Trophoblast cell (in vitro differentiated cells and primary cell): ENCODE measurements at regions not wholly inside any gene's neighbourhood (a gene's known extent, or its start where the extent isn't known, plus 50 kb on each side); places are given as distances from the start of the nearest gene placed in this dataset.

Experiments used
- DNase-seq, 2 donors: peaks; one replicate each; pipeline ENCODE4 v3.0.0-alpha.2; 2016
- H2AFZ ChIP-seq: 2 replicates; pipeline ENCODE4 v1.6.1; 2013; ENCODE audit warnings: low read length, moderate library complexity, mild to moderate bottlenecking; ENCODE audit not compliant: insufficient read depth, poor library complexity
- H2AK5ac ChIP-seq: 2 replicates; pipeline ENCODE4 v1.6.1; 2013; ENCODE audit warnings: mild to moderate bottlenecking, low read length
- H2BK120ac ChIP-seq: 2 replicates; pipeline ENCODE4 v1.6.1; 2013; ENCODE audit warnings: low read length, mild to moderate bottlenecking, moderate library complexity; ENCODE audit not compliant: insufficient read depth, poor library complexity
- H2BK12ac ChIP-seq: 2 replicates; pipeline ENCODE4 v1.6.1; 2013; ENCODE audit warnings: mild to moderate bottlenecking, low read length, moderate library complexity
- H2BK5ac ChIP-seq: 2 replicates; pipeline ENCODE4 v1.6.1; 2013; ENCODE audit warnings: low read length, low read depth, moderate library complexity, mild to moderate bottlenecking; ENCODE audit not compliant: poor library complexity
- H3K14ac ChIP-seq: 2 replicates; pipeline ENCODE4 v1.6.1; 2013; ENCODE audit warnings: mild to moderate bottlenecking, low read length
- H3K18ac ChIP-seq: 2 replicates; pipeline ENCODE4 v1.6.1; 2013; ENCODE audit warnings: mild to moderate bottlenecking, low read length
- H3K23ac ChIP-seq: 2 replicates; pipeline ENCODE4 v1.6.1; 2013; ENCODE audit warnings: low read length
- H3K27ac ChIP-seq: 2 replicates; pipeline ENCODE4 v1.5.1; 2013; ENCODE audit warnings: low read depth, mild to moderate bottlenecking, inconsistent platforms, low read length, moderate library complexity
- H3K27me3 ChIP-seq: 2 replicates; pipeline ENCODE4 v1.6.1; 2013; ENCODE audit warnings: inconsistent platforms, mild to moderate bottlenecking, low read length, moderate library complexity; ENCODE audit not compliant: insufficient read depth
- H3K36me3 ChIP-seq, 2 experiments: 1 replicate in 1 of 2; 2 replicates in 1 of 2; pipeline ENCODE4 v1.6.1; 2013; ENCODE audit warnings: low read length in 2 of 2, mild to moderate bottlenecking in 2 of 2, moderate library complexity in 1 of 2; ENCODE audit not compliant: insufficient read depth in 2 of 2, control insufficient read depth in 1 of 2
- H3K4ac ChIP-seq: 2 replicates; pipeline ENCODE4 v1.6.1; 2013; ENCODE audit warnings: low read depth, mild to moderate bottlenecking, low read length, moderate library complexity
- H3K4me1 ChIP-seq, 2 experiments: 1 replicate in 1 of 2; 2 replicates in 1 of 2; pipeline ENCODE4 v1.6.1; 2013; ENCODE audit warnings: low read length in 2 of 2, mild to moderate bottlenecking in 2 of 2, moderate library complexity in 1 of 2; ENCODE audit not compliant: insufficient read depth in 2 of 2, control insufficient read depth in 1 of 2
- H3K4me2 ChIP-seq: 2 replicates; pipeline ENCODE4 v1.6.1; 2013; ENCODE audit warnings: inconsistent platforms, mild to moderate bottlenecking, low read length, moderate library complexity
- H3K4me3 ChIP-seq: 2 replicates; pipeline ENCODE4 v1.5.1; 2013; ENCODE audit warnings: mild to moderate bottlenecking, low read depth, low read length, inconsistent platforms
- H3K79me1 ChIP-seq: one replicate; pipeline ENCODE4 v1.6.1; 2013; ENCODE audit warnings: low read length
- H3K79me2 ChIP-seq: 2 replicates; pipeline ENCODE4 v1.6.1; 2013; ENCODE audit warnings: low read length, mild to moderate bottlenecking; ENCODE audit not compliant: control insufficient read depth, insufficient read depth, poor library complexity
- H3K9ac ChIP-seq: 2 replicates; pipeline ENCODE4 v1.6.1; 2013; ENCODE audit warnings: mild to moderate bottlenecking, low read length
- H3K9me3 ChIP-seq: 2 replicates; pipeline ENCODE4 v1.6.1; 2013; ENCODE audit warnings: low read depth, mild to moderate bottlenecking, control low read depth, inconsistent platforms, low read length; ENCODE audit not compliant: insufficient read depth
- H4K12ac ChIP-seq: 2 replicates; pipeline ENCODE4 v1.6.1; 2013; ENCODE audit warnings: low read depth, mild to moderate bottlenecking, low read length, moderate library complexity
- H4K8ac ChIP-seq: 2 replicates; pipeline ENCODE4 v1.6.1; 2013; ENCODE audit warnings: low read depth, mild to moderate bottlenecking, low read length, moderate library complexity
- H4K91ac ChIP-seq: one replicate; pipeline ENCODE4 v1.6.1; 2013; ENCODE audit warnings: low read depth, mild to moderate bottlenecking, low read length, moderate library complexity
- WGBS: extraction: QIAGEN DNeasy Blood & Tissue Kit; methylation state at CpG from one replicate; pipeline ENCODE4 v1.1.7; 2013; ENCODE audit warnings: missing lambda C conversion rate; ENCODE audit not compliant: insufficient read length, insufficient coverage; ENCODE audit errors: extremely low coverage; 5-methylcytosine and 5-hydroxymethylcytosine counted together

- Histone ChIP-seq H3K27me3 (no peaks in the 10 kb centered on the region), H4K12ac (no peak overlapping the region), H3K36me3 (no peaks in the 10 kb centered on the region), H4K8ac (peak overlapping the region; percentile 47), H2BK120ac (no peak overlapping the region), H4K91ac (no peak overlapping the region), H3K4me2 (no peak overlapping the region), H3K4me3 (no peak overlapping the region), H3K27ac (no peak overlapping the region), H3K4ac (no peak overlapping the region), H3K23ac (no peak overlapping the region), H2AK5ac (no peak overlapping the region), H3K18ac (no peak overlapping the region), H3K9me3 (no peaks in the 10 kb centered on the region), H2BK12ac (no peak overlapping the region), H3K9ac (no peak overlapping the region), H3K4me1 (peaks cover 0 to 4% of the 10 kb centered on the region in 2 experiments), H3K79me2 (no peaks in the 10 kb centered on the region), H3K14ac (no peak overlapping the region), H3K79me1 (no peaks in the 10 kb centered on the region), H2AFZ (peak overlapping the region; percentile 50), H2BK5ac (no peak overlapping the region)
- WGBS = no CpG with 5 or more reads among the region's 10 CpGs
- DNase-seq = no peak
Observed at GRCh38 chr10:3333426-3333825, 160.8 kb upstream of the PITRM1 start.

GRCh38 chr10:3331690-3332230 is 159.2 kb upstream of the PITRM1 start:
- no peak overlapping the region for H4K91ac ChIP-seq
- no peak overlapping the region for H3K4me3 ChIP-seq
- no peaks in the 10 kb centered on the region for H3K79me1 ChIP-seq
- no peak overlapping the region for H2AK5ac ChIP-seq
- H3K27ac ChIP-seq = no peak overlapping the region
- no peak overlapping the region for H3K23ac ChIP-seq
- no peak overlapping the region for H3K18ac ChIP-seq
- no peaks in the 10 kb centered on the region for H3K27me3 ChIP-seq
- no peak overlapping the region for H2BK5ac ChIP-seq
- no peak overlapping the region for H2AFZ ChIP-seq
- no peak overlapping the region for H3K9ac ChIP-seq
- H2BK120ac ChIP-seq = no peak overlapping the region
- no peak for DNase-seq
- no peak overlapping the region for H3K4ac ChIP-seq
- no CpG with 5 or more reads among the region's 23 CpGs for WGBS
- no peaks in the 10 kb centered on the region for H3K36me3 ChIP-seq
- H2BK12ac ChIP-seq = no peak overlapping the region
- no peaks in the 10 kb centered on the region for H3K79me2 ChIP-seq
- H3K4me2 ChIP-seq = no peak overlapping the region
- H3K9me3 ChIP-seq = no peaks in the 10 kb centered on the region
- H3K4me1 ChIP-seq = peaks cover 0 to 4% of the 10 kb centered on the region in 2 experiments
- H4K12ac ChIP-seq = no peak overlapping the region
- no peak overlapping the region for H4K8ac ChIP-seq
- H3K14ac ChIP-seq = no peak overlapping the region

GRCh38 chr10:3331187-3331586 is 158.6 kb upstream of the PITRM1 start:
- H3K23ac ChIP-seq = no peak overlapping the region

GRCh38 chr10:3330663-3331062 is 158.1 kb upstream of the PITRM1 start:
- Histone ChIP-seq H3K4me1 (peaks cover 0 to 4% of the 10 kb centered on the region in 2 experiments), H3K36me3 (no peaks in the 10 kb centered on the region), H3K18ac (no peak overlapping the region), H2BK5ac (no peak overlapping the region), H3K9ac (no peak overlapping the region), H4K91ac (no peak overlapping the region), H2AK5ac (no peak overlapping the region), H3K23ac (no peak overlapping the region), H3K4me2 (no peak overlapping the region), H3K4ac (no peak overlapping the region), H3K14ac (no peak overlapping the region), H4K8ac (no peak overlapping the region), H3K79me2 (no peaks in the 10 kb centered on the region), H2AFZ (no peak overlapping the region), H3K27ac (no peak overlapping the region), H3K9me3 (no peaks in the 10 kb centered on the region), H2BK120ac (no peak overlapping the region), H4K12ac (no peak overlapping the region), H3K27me3 (no peaks in the 10 kb centered on the region), H2BK12ac (no peak overlapping the region), H3K4me3 (no peak overlapping the region), H3K79me1 (no peaks in the 10 kb centered on the region)
- no CpG with 5 or more reads among the region's 8 CpGs for WGBS
- peak; percentile 57 to 71 for DNase-seq

More at GRCh38 chr10:3331187-3331586, 158.6 kb upstream of the PITRM1 start:
- Histone ChIP-seq H4K91ac (no peak overlapping the region), H3K79me2 (no peaks in the 10 kb centered on the region), H3K27ac (no peak overlapping the region), H2AK5ac (no peak overlapping the region), H4K12ac (no peak overlapping the region), H2BK120ac (no peak overlapping the region), H3K14ac (no peak overlapping the region), H3K4me2 (no peak overlapping the region), H2BK5ac (no peak overlapping the region), H3K4me1 (peaks cover 0 to 4% of the 10 kb centered on the region in 2 experiments), H3K79me1 (no peaks in the 10 kb centered on the region), H4K8ac (no peak overlapping the region), H3K9me3 (no peaks in the 10 kb centered on the region), H3K4ac (no peak overlapping the region), H3K4me3 (no peak overlapping the region), H3K36me3 (no peaks in the 10 kb centered on the region), H3K9ac (no peak overlapping the region), H3K18ac (no peak overlapping the region), H3K27me3 (no peaks in the 10 kb centered on the region), H2BK12ac (no peak overlapping the region), H2AFZ (no peak overlapping the region)
- no CpG with 5 or more reads among the region's 17 CpGs for WGBS
- DNase-seq = no peak
